Left ventricle myocardium inferior (tissue), 1 donor: ENCODE measurements at regions not wholly inside any gene's neighbourhood (a gene's known extent, or its start where the extent isn't known, plus 50 kb on each side); places are given as distances from the start of the nearest gene placed in this dataset.
"Not testable (repeated sequence)": the region's sequence is repeated elsewhere in the genome, so short reads cannot be mapped to it uniquely, and the experiment has no call there.

Source experiments
- DNase-seq: peaks from one replicate; pipeline ENCODE4 v3.0.0-alpha.2; 2020
- H3K27ac ChIP-seq: fragments of 200-600 bp; replicated peaks from 2 replicates; pipeline ENCODE4 v1.8.0; 2021
- H3K27me3 ChIP-seq: fragments of 200-600 bp; 2 replicates; pipeline ENCODE4 v1.8.0; 2021; ENCODE audit warnings: low read depth
- H3K36me3 ChIP-seq: fragments of 200-600 bp; 2 replicates; pipeline ENCODE4 v1.8.0; 2021
- H3K4me1 ChIP-seq: fragments of 200-600 bp; 2 replicates; pipeline ENCODE4 v1.8.0; 2021
- H3K4me3 ChIP-seq: fragments of 200-600 bp; 2 replicates; pipeline ENCODE4 v1.8.0; 2021; ENCODE audit warnings: mild to moderate bottlenecking, moderate library complexity
- H3K9me3 ChIP-seq: fragments of 200-600 bp; replicated peaks from 2 replicates; pipeline ENCODE4 v1.8.0; 2021
- CTCF ChIP-seq: fragments of 200-600 bp; IDR thresholded peaks from 2 replicates; pipeline ENCODE4 v1.8.0; 2021; ENCODE audit warnings: antibody characterized with exemption, mild to moderate bottlenecking, borderline replicate concordance
- intact Hi-C: fragments of 100-400 bp; cut with micrococcal nuclease; formaldehyde crosslinking; loops from one replicate; pipeline ENCODE4 v1.11.0; 2022
- donor health status: DM: no; HTN: yes; CAD: no; lungs with severe emphysema.

- no peak for TF ChIP-seq CTCF
Observed at GRCh38 chr20:40630099-40630498, 58.9 kb downstream of the MAFB start.

GRCh38 chr20:40628877-40629276, 60.2 kb downstream of the MAFB start:
- no peak overlapping the region for H3K27ac ChIP-seq
- H3K36me3 ChIP-seq, result no peaks in the 10 kb centered on the region
- no peak overlapping the region for H3K4me3 ChIP-seq
- peaks cover 17% of the 10 kb centered on the region for H3K9me3 ChIP-seq
- no peak for TF ChIP-seq CTCF
- H3K27me3 ChIP-seq, result peaks cover 9% of the 10 kb centered on the region
- H3K4me1 ChIP-seq, result no peaks in the 10 kb centered on the region
- intact Hi-C loops, result no loop called here
- DNase-seq, result no peak

More at GRCh38 chr20:40630099-40630498, 58.9 kb downstream of the MAFB start:
- Histone ChIP-seq H3K27me3 (peaks cover 12% of the 10 kb centered on the region), H3K4me1 (no peaks in the 10 kb centered on the region), H3K4me3 (no peak overlapping the region), H3K9me3 (peaks cover 17% of the 10 kb centered on the region), H3K36me3 (no peaks in the 10 kb centered on the region), H3K27ac (no peak overlapping the region)
- DNase-seq, result no peak
- intact Hi-C loops, result no loop called here

- H3K4me3 ChIP-seq, result not testable (repeated sequence)
Observed at GRCh38 chr20:40619053-40619452, 70.0 kb downstream of the MAFB start.

GRCh38 chr20:40617594-40617993, 71.4 kb downstream of the MAFB start:
- Histone ChIP-seq H3K27me3 (peaks cover 29% of the 10 kb centered on the region), H3K4me3 (no peak overlapping the region), H3K27ac (no peak overlapping the region), H3K4me1 (no peaks in the 10 kb centered on the region), H3K36me3 (no peaks in the 10 kb centered on the region), H3K9me3 (no peaks in the 10 kb centered on the region)
- intact Hi-C loops, result loop anchor here (10.0 kb wide), 1 partner anchor 63 kb away; no protein-coding TSS in a partner anchor
- DNase-seq, result no peak
- TF ChIP-seq CTCF, result no peak

More at GRCh38 chr20:40619053-40619452, 70.0 kb downstream of the MAFB start:
- intact Hi-C loops, result loop anchor here (10.0 kb wide), 1 partner anchor 64 kb away; no protein-coding TSS in a partner anchor
- not testable (repeated sequence) for H3K27ac ChIP-seq, H3K36me3 ChIP-seq, H3K4me1 ChIP-seq, H3K9me3 ChIP-seq, DNase-seq
- peaks cover 29% of the 10 kb centered on the region for H3K27me3 ChIP-seq

- no peak for DNase-seq
- Histone ChIP-seq H3K9me3 (no peaks in the 10 kb centered on the region), H3K36me3 (no peaks in the 10 kb centered on the region), H3K27ac (no peak overlapping the region), H3K4me1 (no peaks in the 10 kb centered on the region), H3K27me3 (peaks cover 22% of the 10 kb centered on the region), H3K4me3 (no peak overlapping the region)
- TF ChIP-seq CTCF, result no peak
- intact Hi-C loops, result loop anchor here (10.0 kb wide), 1 partner anchor 58 kb away; no protein-coding TSS in a partner anchor
Observed at GRCh38 chr20:40612837-40613236, 76.2 kb downstream of the MAFB start.

GRCh38 chr20:40612247-40612646, 76.8 kb downstream of the MAFB start:
- H3K4me3 ChIP-seq, result no peak overlapping the region
- intact Hi-C loops, result loop anchor here (10.0 kb wide), 1 partner anchor 57 kb away; no protein-coding TSS in a partner anchor
- H3K36me3 ChIP-seq, result no peaks in the 10 kb centered on the region
- TF ChIP-seq CTCF, result no peak
- H3K4me1 ChIP-seq, result no peaks in the 10 kb centered on the region
- no peak overlapping the region for H3K27ac ChIP-seq
- no peaks in the 10 kb centered on the region for H3K9me3 ChIP-seq
- no peak for DNase-seq
- H3K27me3 ChIP-seq, result peaks cover 16% of the 10 kb centered on the region
